ENCODE measurements at regions not wholly inside any gene's neighbourhood (a gene's known extent, or its start where the extent isn't known, plus 50 kb on each side); places are given as distances from the start of the nearest gene placed in this dataset.

DNA sequence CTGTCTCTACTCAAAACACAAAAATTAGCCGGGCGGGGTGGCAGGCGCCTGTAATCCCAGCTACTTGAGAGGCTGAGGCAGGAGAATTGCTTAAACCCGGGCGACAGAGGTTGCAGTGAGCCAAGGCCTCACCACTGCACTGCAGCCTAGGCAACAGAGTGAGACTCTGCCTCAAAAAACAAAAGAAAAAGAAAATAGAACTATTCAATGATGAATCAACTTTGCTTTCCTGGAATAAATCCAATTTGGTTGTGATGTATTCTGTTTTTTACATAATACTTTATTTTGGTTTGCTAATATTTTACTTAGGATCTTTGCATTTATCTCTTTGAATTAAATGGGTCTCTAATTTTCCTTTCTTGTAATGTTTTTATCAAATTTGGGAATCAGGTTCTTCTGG is 86.3 kb upstream of the MBOAT2 start:
- no CpG with 5 or more reads among the region's 5 CpGs for WGBS, 2 donors (ENCODE audit: extremely low coverage in 2 of 2, insufficient read length in 2 of 2, insufficient replicate concordance in 1 of 2)
- Histone ChIP-seq H4K91ac (ENCODE audit: low read depth, low read length, poor library complexity) (no peak overlapping the region), H3K23ac (ENCODE audit: low read depth, low read length, poor library complexity) (no peak overlapping the region), H3K4me3 (ENCODE audit: low read length in 2 of 2) (no peak overlapping the region), H2BK5ac (ENCODE audit: low read length) (no peak overlapping the region), H3K36me3 (replicated peaks in 1 of 2; ENCODE audit: control insufficient read depth in 2 of 2, insufficient read depth in 2 of 2, low read length in 2 of 2) (no peaks in the 10 kb centered on the region), H3K79me1 (ENCODE audit: low read depth, low read length) (no peaks in the 10 kb centered on the region), H3K9ac (ENCODE audit: low read depth, low read length, poor library complexity) (no peak overlapping the region), H3K4ac (ENCODE audit: low read length) (no peak overlapping the region), H3K9me3 (replicated peaks in 1 of 2; ENCODE audit: control insufficient read depth in 2 of 2, insufficient read depth in 1 of 2, low read depth in 1 of 2, low read length in 2 of 2) (peaks cover 0 to 2% of the 10 kb centered on the region in 2 donors), H2AFZ (ENCODE audit: low read length) (no peak overlapping the region), H2BK120ac (ENCODE audit: low read depth, low read length) (no peak overlapping the region), H3K4me2 (ENCODE audit: insufficient read depth, low read length, poor library complexity, severe bottlenecking) (no peak overlapping the region), H2BK15ac (ENCODE audit: low read length) (no peak overlapping the region), H3K4me1 (ENCODE audit: control insufficient read depth in 2 of 2, insufficient read depth in 1 of 2, low read depth in 1 of 2, low read length in 2 of 2) (peaks cover 0 to 5% of the 10 kb centered on the region in 2 donors), H3K18ac (ENCODE audit: low read length) (no peak overlapping the region), H2BK12ac (ENCODE audit: low read length) (no peak overlapping the region), H4K8ac (ENCODE audit: low read depth, low read length) (no peak overlapping the region), H3K27ac (replicated peaks; ENCODE audit: low read length) (no peak overlapping the region), H3K14ac (ENCODE audit: low read length) (no peak overlapping the region), H3K27me3 (ENCODE audit: control insufficient read depth in 3 of 3, insufficient read depth in 3 of 3, low read depth in 1 of 3, low read length in 3 of 3) (no peaks in the 10 kb centered on the region), H2AK5ac (ENCODE audit: low read depth, low read length) (no peak overlapping the region)
- no peak for DNase-seq (ENCODE audit: low spot score)

DNA sequence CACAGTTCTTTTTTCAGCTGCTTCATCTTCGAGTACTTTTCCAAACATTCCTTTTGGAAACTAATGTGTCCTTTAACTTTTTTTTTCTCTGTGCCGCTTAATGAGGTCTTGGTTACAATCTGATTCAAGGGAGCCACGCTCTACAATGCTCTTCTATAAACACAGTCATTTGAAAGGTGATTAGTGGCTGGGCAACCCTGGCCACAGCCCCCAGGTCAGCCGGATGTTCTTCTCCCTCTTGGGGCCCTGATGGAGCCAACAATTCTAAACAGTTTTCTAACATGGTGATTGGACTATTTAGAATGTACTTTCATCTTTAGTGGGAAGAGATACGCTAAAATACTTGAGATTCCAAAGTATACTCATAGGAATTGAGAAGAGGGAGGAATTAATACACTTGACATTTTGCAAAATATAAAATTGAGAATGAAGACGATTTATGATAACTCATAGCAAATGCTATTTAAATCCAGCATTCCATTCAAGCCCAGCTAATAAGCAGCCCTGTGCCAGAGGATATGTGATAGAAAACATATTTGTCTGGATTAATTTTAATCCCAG is 83.7 kb upstream of the MBOAT2 start:
- H3K4me2 ChIP-seq (ENCODE audit: insufficient read depth, low read length, poor library complexity, severe bottlenecking), result no peak overlapping the region
- no peak overlapping the region for H2BK15ac ChIP-seq (ENCODE audit: low read length)
- peaks cover 0 to 3% of the 10 kb centered on the region in 2 donors for H3K4me1 ChIP-seq (ENCODE audit: control insufficient read depth in 2 of 2, insufficient read depth in 1 of 2, low read depth in 1 of 2, low read length in 2 of 2)
- H3K4me3 ChIP-seq (ENCODE audit: low read length in 2 of 2), result no peak overlapping the region
- no peak overlapping the region for H2BK5ac ChIP-seq (ENCODE audit: low read length)
- H3K4ac ChIP-seq (ENCODE audit: low read length), result no peak overlapping the region
- no peaks in the 10 kb centered on the region for H3K79me1 ChIP-seq (ENCODE audit: low read depth, low read length)
- no peak overlapping the region for H2AK5ac ChIP-seq (ENCODE audit: low read depth, low read length)
- H3K18ac ChIP-seq (ENCODE audit: low read length), result no peak overlapping the region
- no peak overlapping the region for H4K8ac ChIP-seq (ENCODE audit: low read depth, low read length)
- H3K36me3 ChIP-seq (replicated peaks in 1 of 2; ENCODE audit: control insufficient read depth in 2 of 2, insufficient read depth in 2 of 2, low read length in 2 of 2), result no peaks in the 10 kb centered on the region
- no peak overlapping the region for H3K23ac ChIP-seq (ENCODE audit: low read depth, low read length, poor library complexity)
- no peak overlapping the region for H3K9ac ChIP-seq (ENCODE audit: low read depth, low read length, poor library complexity)
- no peak for DNase-seq (ENCODE audit: low spot score)
- peak overlapping the region; percentile 35 for H2AFZ ChIP-seq (ENCODE audit: low read length)
- H3K9me3 ChIP-seq (replicated peaks in 1 of 2; ENCODE audit: control insufficient read depth in 2 of 2, insufficient read depth in 1 of 2, low read depth in 1 of 2, low read length in 2 of 2), result no peaks in the 10 kb centered on the region
- H2BK120ac ChIP-seq (ENCODE audit: low read depth, low read length), result no peak overlapping the region
- no peak overlapping the region for H3K14ac ChIP-seq (ENCODE audit: low read length)
- no peaks in the 10 kb centered on the region for H3K27me3 ChIP-seq (ENCODE audit: control insufficient read depth in 3 of 3, insufficient read depth in 3 of 3, low read depth in 1 of 3, low read length in 3 of 3)
- no peak overlapping the region for H3K27ac ChIP-seq (replicated peaks; ENCODE audit: low read length)
- no peak overlapping the region for H4K91ac ChIP-seq (ENCODE audit: low read depth, low read length, poor library complexity)
- H2BK12ac ChIP-seq (ENCODE audit: low read length), result no peak overlapping the region
- WGBS, 2 donors (ENCODE audit: extremely low coverage in 2 of 2, insufficient read length in 2 of 2, insufficient replicate concordance in 1 of 2), result no CpG with 5 or more reads among the region's 6 CpGs

DNA sequence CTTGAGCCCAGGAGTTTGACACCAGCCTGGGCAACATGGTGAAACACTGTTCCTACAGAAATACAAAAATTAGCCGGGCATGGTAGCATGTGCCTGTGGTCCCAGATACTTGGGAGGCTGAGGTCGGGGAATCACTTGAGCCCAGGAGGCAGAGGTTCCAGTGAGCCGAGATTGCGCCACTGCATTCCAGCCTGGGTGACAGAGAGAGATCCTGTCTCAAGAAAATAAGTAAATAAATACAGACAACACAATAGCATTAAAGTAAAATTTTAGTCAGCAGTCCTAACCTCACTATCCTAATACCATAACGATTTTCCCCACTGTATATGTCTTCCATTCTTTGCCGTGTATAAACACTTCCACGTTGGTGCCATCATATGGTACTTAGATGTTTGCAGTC is 83.0 kb upstream of the MBOAT2 start:
- H3K36me3 ChIP-seq (replicated peaks in 1 of 2; ENCODE audit: control insufficient read depth in 2 of 2, insufficient read depth in 2 of 2, low read length in 2 of 2), result no peaks in the 10 kb centered on the region
- H3K79me1 ChIP-seq (ENCODE audit: low read depth, low read length), result no peaks in the 10 kb centered on the region
- no peak overlapping the region for H3K27ac ChIP-seq (replicated peaks; ENCODE audit: low read length)
- H3K9me3 ChIP-seq (replicated peaks in 1 of 2; ENCODE audit: control insufficient read depth in 2 of 2, insufficient read depth in 1 of 2, low read depth in 1 of 2, low read length in 2 of 2), result peaks cover 0 to 1% of the 10 kb centered on the region in 2 donors
- H4K8ac ChIP-seq (ENCODE audit: low read depth, low read length), result no peak overlapping the region
- H2AFZ ChIP-seq (ENCODE audit: low read length), result no peak overlapping the region
- no CpG with 5 or more reads among the region's 7 CpGs for WGBS, 2 donors (ENCODE audit: extremely low coverage in 2 of 2, insufficient read length in 2 of 2, insufficient replicate concordance in 1 of 2)
- H3K4ac ChIP-seq (ENCODE audit: low read length), result no peak overlapping the region
- no peak overlapping the region for H2BK120ac ChIP-seq (ENCODE audit: low read depth, low read length)
- peak overlapping the region; percentile 58 for H3K18ac ChIP-seq (ENCODE audit: low read length)
- no peak overlapping the region for H2BK5ac ChIP-seq (ENCODE audit: low read length)
- H2BK12ac ChIP-seq (ENCODE audit: low read length), result no peak overlapping the region
- no peak overlapping the region for H3K9ac ChIP-seq (ENCODE audit: low read depth, low read length, poor library complexity)
- no peak overlapping the region for H4K91ac ChIP-seq (ENCODE audit: low read depth, low read length, poor library complexity)
- H3K23ac ChIP-seq (ENCODE audit: low read depth, low read length, poor library complexity), result no peak overlapping the region
- peaks cover 0 to 3% of the 10 kb centered on the region in 2 donors for H3K4me1 ChIP-seq (ENCODE audit: control insufficient read depth in 2 of 2, insufficient read depth in 1 of 2, low read depth in 1 of 2, low read length in 2 of 2)
- DNase-seq (ENCODE audit: low spot score), result no peak
- no peak overlapping the region for H2AK5ac ChIP-seq (ENCODE audit: low read depth, low read length)
- no peaks in the 10 kb centered on the region for H3K27me3 ChIP-seq (ENCODE audit: control insufficient read depth in 3 of 3, insufficient read depth in 3 of 3, low read depth in 1 of 3, low read length in 3 of 3)
- H3K14ac ChIP-seq (ENCODE audit: low read length), result no peak overlapping the region
- no peak overlapping the region for H2BK15ac ChIP-seq (ENCODE audit: low read length)
- H3K4me3 ChIP-seq (ENCODE audit: low read length in 2 of 2), result no peak overlapping the region
- H3K4me2 ChIP-seq (ENCODE audit: insufficient read depth, low read length, poor library complexity, severe bottlenecking), result no peak overlapping the region

DNA sequence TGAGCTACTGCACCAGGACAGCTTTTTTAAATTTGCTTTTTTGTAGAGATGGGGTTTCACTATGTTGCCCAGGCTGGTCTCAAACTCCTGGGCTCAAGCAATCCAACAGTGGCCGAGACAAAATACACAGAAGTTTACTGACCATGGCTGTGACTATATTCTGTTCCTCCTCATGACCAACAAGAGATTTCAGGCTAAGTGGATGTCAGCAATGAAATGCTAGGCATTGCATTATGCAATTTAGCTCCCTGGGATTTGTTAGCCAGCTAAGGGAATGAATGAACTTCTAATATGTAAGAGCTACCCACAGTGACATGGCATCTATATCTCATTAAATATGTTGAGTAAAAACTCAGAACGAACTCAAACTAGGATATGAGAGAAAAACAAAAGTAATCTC is 81.9 kb upstream of the MBOAT2 start:
- no peak for DNase-seq (ENCODE audit: low spot score)
- no CpG with 5 or more reads among the region's 2 CpGs for whole genome bisulfite sequencing, 2 donors (ENCODE audit: extremely low coverage in 2 of 2, insufficient read length in 2 of 2, insufficient replicate concordance in 1 of 2)

More for the DNA sequence above, 81.9 kb upstream of the MBOAT2 start:
- Histone ChIP-seq H3K4me2 (ENCODE audit: insufficient read depth, low read length, poor library complexity, severe bottlenecking) (no peak overlapping the region), H2BK15ac (ENCODE audit: low read length) (no peak overlapping the region), H3K9me3 (replicated peaks in 1 of 2; ENCODE audit: control insufficient read depth in 2 of 2, insufficient read depth in 1 of 2, low read depth in 1 of 2, low read length in 2 of 2) (peaks cover 0 to 4% of the 10 kb centered on the region in 2 donors), H2AFZ (ENCODE audit: low read length) (no peak overlapping the region), H3K4ac (ENCODE audit: low read length) (no peak overlapping the region), H3K4me1 (ENCODE audit: control insufficient read depth in 2 of 2, insufficient read depth in 1 of 2, low read depth in 1 of 2, low read length in 2 of 2) (peaks cover 0 to 3% of the 10 kb centered on the region in 2 donors), H4K8ac (ENCODE audit: low read depth, low read length) (no peak overlapping the region), H4K91ac (ENCODE audit: low read depth, low read length, poor library complexity) (no peak overlapping the region), H2BK12ac (ENCODE audit: low read length) (no peak overlapping the region), H2BK5ac (ENCODE audit: low read length) (no peak overlapping the region), H3K27ac (replicated peaks; ENCODE audit: low read length) (no peak overlapping the region), H3K36me3 (replicated peaks in 1 of 2; ENCODE audit: control insufficient read depth in 2 of 2, insufficient read depth in 2 of 2, low read length in 2 of 2) (no peaks in the 10 kb centered on the region), H3K9ac (ENCODE audit: low read depth, low read length, poor library complexity) (no peak overlapping the region), H3K79me1 (ENCODE audit: low read depth, low read length) (no peaks in the 10 kb centered on the region), H3K18ac (ENCODE audit: low read length) (no peak overlapping the region), H3K4me3 (ENCODE audit: low read length in 2 of 2) (no peak overlapping the region), H3K27me3 (ENCODE audit: control insufficient read depth in 3 of 3, insufficient read depth in 3 of 3, low read depth in 1 of 3, low read length in 3 of 3) (no peaks in the 10 kb centered on the region), H3K14ac (ENCODE audit: low read length) (no peak overlapping the region), H2BK120ac (ENCODE audit: low read depth, low read length) (no peak overlapping the region), H2AK5ac (ENCODE audit: low read depth, low read length) (no peak overlapping the region), H3K23ac (ENCODE audit: low read depth, low read length, poor library complexity) (no peak overlapping the region)

All from neuronal stem cell (in vitro differentiated cells).